GM04503 (cell line): ENCODE measurements at regions not wholly inside any gene's neighbourhood (a gene's known extent, or its start where the extent isn't known, plus 50 kb on each side); places are given as distances from the start of the nearest gene placed in this dataset.

ENCODE experiments used
- DNase-seq: peaks from one replicate; pipeline ENCODE4 v3.0.0-alpha.2; 2012; ENCODE audit warnings: low read depth

GRCh38 chr2:234189786-234190300 lies 139.3 kb downstream of the SPP2 start:
- no peak for DNase-seq

- DNase-seq = no peak
Measured at GRCh38 chr2:234189230-234189629, 138.7 kb downstream of the SPP2 start.

- DNase-seq = no peak
Measured at GRCh38 chr2:234187646-234188174, 137.2 kb downstream of the SPP2 start.

- DNase-seq = no peak
Measured at GRCh38 chr2:234181121-234181520, 130.6 kb downstream of the SPP2 start.

GRCh38 chr2:234179031-234179363 lies 128.5 kb downstream of the SPP2 start:
- no peak for DNase-seq

GRCh38 chr2:234178330-234179030 lies 128.0 kb downstream of the SPP2 start:
- DNase-seq = no peak

GRCh38 chr2:234175649-234176048 lies 125.1 kb downstream of the SPP2 start:
- no peak for DNase-seq

GRCh38 chr2:234174742-234175141 lies 124.2 kb downstream of the SPP2 start:
- DNase-seq = no peak

- DNase-seq = no peak
Measured at GRCh38 chr2:234172532-234172931, 122.0 kb downstream of the SPP2 start.

GRCh38 chr2:234172066-234172465 lies 121.6 kb downstream of the SPP2 start:
- DNase-seq = no peak

GRCh38 chr2:234171666-234172065 lies 121.2 kb downstream of the SPP2 start:
- DNase-seq = no peak

GRCh38 chr2:234169674-234170073 lies 119.2 kb downstream of the SPP2 start:
- DNase-seq = no peak

GRCh38 chr2:234168605-234169570 lies 118.4 kb downstream of the SPP2 start:
- DNase-seq = peak; percentile 21

GRCh38 chr2:234166531-234166930 lies 116.0 kb downstream of the SPP2 start:
- DNase-seq = no peak

GRCh38 chr2:234165421-234165820 lies 114.9 kb downstream of the SPP2 start:
- peak; percentile 23 for DNase-seq

- no peak for DNase-seq
Measured at GRCh38 chr2:234164493-234165413, 114.3 kb downstream of the SPP2 start.

- DNase-seq = no peak
Measured at GRCh38 chr2:234163510-234164045, 113.1 kb downstream of the SPP2 start.

- DNase-seq = no peak
Measured at GRCh38 chr2:234162861-234163260, 112.4 kb downstream of the SPP2 start.

- DNase-seq = no peak
Measured at GRCh38 chr2:234161932-234162331, 111.4 kb downstream of the SPP2 start.

- no peak for DNase-seq
Measured at GRCh38 chr2:234158812-234159211, 108.3 kb downstream of the SPP2 start.

- DNase-seq = no peak
Measured at GRCh38 chr2:234157817-234158588, 107.5 kb downstream of the SPP2 start.
